Adipose tissue (tissue), 3 donors: ENCODE measurements at regions not wholly inside any gene's neighbourhood (a gene's known extent, or its start where the extent isn't known, plus 50 kb on each side); places are given as distances from the start of the nearest gene placed in this dataset.

Source experiments
- H3K27ac ChIP-seq: one replicate; pipeline ENCODE4 v1.5.1; 2013; ENCODE audit warnings: low read depth, low read length
- WGBS, 3 donors: extraction: QIAGEN DNeasy Blood & Tissue Kit; methylation state at CpG; one replicate each; pipeline ENCODE4 v1.1.7; 2013; 5-methylcytosine and 5-hydroxymethylcytosine counted together
- donor health status: healthy with polysubstance abuse.
- donor health status: Bipolar disorder and iron deficiency.
- donor health status: healthy.

DNA sequence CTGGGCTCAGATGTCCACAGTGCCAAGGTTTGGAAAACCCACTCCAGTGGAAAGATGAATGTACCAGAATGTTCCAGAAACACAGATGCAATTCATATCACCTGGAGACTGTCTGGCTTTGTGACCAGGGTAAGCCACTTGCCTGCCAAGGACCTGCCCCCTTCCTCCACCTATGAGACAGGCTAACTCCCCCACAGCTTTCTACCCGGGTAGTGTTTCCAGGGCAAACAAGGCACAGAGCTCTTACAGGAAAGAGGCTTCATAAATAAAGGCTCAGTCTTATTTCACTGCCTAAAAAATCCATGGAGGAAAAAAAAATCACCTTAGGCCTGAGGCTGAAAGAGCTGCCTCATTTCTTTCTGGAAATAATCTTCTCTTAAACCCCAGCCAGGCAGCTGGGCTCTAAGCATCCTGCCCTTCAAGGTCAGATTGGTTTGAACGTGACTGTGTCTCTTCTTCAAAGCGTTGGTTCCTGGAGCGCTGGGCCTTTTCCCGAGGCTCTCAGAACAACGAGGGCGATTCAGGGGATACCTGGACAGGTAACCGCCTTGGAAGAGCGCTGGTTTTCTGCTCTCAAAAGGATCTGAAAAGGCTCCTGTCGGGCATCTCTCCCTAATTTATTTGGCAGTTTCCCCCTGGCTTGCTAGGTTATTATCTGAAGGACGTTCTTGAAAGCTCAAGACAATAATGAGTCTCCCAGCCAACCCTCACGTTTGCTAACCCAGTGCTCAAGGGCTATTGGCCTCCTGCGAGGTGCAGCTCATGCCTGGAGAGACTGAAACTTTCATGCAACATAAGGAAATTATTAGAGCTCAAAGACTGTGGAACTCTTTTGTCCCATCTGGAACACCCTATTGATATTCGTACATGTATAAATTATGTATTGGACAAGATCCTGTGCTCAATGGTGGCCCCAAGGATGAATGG lies 199.2 kb upstream of the PMEPA1 start:
- WGBS, 3 donors, result 57 to 77% (median 72%) methylated on average over 14 of the region's 14 CpGs

DNA sequence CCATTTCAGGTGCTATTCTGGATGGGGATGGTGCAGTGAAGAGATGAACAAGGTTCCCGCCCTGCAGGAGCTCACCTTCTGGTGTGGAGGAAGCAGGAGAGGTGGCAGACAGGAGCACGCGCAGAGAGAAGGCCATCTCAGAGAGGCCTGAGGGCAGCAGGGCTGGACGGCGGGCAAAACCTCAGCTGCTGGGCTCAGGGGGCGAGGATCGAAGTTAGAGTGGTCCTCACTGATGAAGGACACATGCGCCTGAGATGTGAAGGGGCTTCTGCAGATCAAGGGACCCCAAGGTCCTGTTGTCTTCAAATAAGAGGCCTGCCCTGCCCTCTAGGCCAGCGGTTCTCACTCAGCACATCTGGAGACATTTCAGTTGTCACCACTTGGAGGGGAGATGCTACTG lies 198.4 kb upstream of the PMEPA1 start:
- H3K27ac ChIP-seq, result no peak overlapping the region
- 87 to 98% (median 87%) methylated on average over 9 of the region's 9 CpGs for WGBS, 3 donors

More for the DNA sequence above, 199.2 kb upstream of the PMEPA1 start:
- H3K27ac ChIP-seq, result no peak overlapping the region

DNA sequence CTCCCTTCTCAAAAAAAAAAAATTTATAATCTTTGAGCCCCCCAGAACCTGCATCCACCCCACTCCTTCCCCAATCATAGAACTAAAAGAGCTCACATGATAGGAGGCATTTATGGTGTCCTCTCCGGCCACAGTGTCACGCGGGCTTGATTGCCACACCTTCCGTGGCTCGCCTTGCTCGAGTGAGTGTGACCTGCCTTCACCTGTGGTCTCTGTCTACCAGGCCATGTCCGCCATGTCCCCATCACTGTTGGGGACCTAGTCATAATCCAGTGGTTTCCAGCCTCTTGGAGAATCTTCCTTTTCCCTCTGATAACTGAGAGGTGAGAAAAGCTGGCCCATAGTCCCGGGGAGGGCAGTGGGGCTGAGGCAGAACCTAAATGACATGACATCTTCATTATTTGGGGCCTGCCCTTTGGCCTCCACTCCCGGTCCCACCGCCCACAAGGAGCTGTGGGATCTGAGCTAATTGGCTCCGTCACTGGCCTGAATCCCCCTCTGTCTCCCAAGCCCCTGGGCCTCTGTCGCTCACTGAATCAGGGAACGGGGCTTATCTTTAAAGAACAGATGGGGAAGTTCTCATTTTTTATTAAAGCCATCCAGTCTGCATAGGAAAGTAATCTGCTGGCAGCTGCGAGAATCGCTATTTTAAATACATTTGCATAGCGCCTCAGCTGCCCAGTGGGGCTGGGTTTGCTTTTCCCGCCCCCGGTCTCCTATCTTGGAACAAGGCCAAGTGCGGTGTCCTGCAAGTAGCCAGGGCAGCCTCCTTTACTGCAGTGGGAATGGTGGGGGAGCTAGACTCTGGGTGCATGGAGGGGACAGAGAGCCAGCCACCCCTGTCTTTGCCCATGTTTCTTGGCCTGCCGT lies 197.6 kb upstream of the PMEPA1 start:
- 49 to 69% (median 50%) methylated on average over 20 of the region's 20 CpGs for WGBS, 3 donors

DNA sequence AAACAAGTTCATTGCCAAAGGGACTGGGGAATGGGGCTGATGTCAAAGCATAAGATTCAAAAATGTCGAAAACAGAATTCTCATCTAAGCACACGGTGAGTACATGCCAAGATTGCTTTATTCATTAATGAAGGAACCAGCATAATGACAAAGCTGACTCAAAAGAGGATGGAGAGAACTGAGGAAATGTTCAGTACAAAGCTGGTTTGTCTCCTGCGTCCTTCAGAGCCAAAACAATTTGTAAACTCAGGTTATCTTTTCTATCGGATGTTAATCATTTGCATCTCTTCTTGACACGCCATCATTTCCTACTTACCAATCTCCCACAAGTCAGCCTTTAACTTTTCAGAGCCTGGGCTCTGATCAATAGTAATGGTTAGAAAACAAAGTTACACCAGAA lies 195.6 kb upstream of the PMEPA1 start:
- WGBS, 3 donors, result 36 to 90% (median 86%) methylated on average over 5 of the region's 5 CpGs
- H3K27ac ChIP-seq, result no peak overlapping the region

More for the DNA sequence above, 197.6 kb upstream of the PMEPA1 start:
- no peak overlapping the region for H3K27ac ChIP-seq

- 60 to 76% (median 66%) methylated on average over 10 of the region's 10 CpGs for WGBS, 3 donors
Measured at GRCh38 chr20:57904314-57905105, 194.7 kb upstream of the PMEPA1 start.

DNA sequence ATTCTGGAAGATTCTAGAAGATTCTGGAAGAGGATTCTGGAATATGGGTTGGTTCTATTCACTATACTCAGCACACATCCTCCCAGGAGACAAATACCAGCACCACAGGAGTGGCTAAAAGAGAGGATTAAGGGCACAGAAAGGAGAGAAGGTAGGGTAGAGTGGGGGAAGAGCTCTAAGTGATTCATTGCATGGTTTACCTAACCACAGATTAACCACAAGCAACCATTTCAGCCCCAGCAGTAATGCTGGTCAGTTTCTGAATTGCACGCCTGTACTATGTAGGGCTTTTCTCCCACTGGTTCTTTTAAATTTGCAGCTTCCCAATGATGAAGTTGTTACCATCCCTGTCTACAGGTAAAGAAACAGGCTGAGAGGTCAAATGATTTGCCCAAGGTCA lies 192.7 kb upstream of the PMEPA1 start:
- WGBS, 3 donors, result 65 to 82% (median 76%) methylated on average over 1 of the region's 1 CpG
- H3K27ac ChIP-seq, result no peak overlapping the region

More at GRCh38 chr20:57904314-57905105, 194.7 kb upstream of the PMEPA1 start:
- no peak overlapping the region for H3K27ac ChIP-seq

DNA sequence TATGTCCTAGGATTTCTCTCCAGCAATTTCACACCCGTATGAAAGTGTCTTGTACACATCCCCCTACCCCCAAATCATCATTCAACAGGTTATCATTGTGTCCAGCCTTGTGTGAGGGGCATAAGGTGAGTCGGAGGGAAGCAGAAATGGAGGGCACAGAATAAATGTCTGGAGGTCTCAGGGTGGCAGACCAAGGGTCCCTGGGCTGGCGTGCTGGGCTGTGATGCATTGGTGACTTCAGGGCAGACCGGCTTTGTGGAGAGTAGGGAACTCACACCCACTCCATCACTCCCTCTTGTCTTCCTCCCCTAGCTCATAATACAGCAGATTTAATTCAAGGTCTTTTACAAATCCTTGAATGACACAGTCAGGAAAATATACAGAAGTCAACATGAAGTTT lies 191.7 kb upstream of the PMEPA1 start:
- 60 to 95% (median 93%) methylated on average over 4 of the region's 4 CpGs for WGBS, 3 donors
- H3K27ac ChIP-seq, result no peak overlapping the region

- H3K27ac ChIP-seq, result no peak overlapping the region
- WGBS, 3 donors, result 59 to 70% (median 63%) methylated on average over 9 of the region's 9 CpGs
Measured at GRCh38 chr20:57900226-57900905, 190.6 kb upstream of the PMEPA1 start.

- WGBS, 3 donors, result 60 to 83% (median 78%) methylated on average over 7 of the region's 7 CpGs
- no peak overlapping the region for H3K27ac ChIP-seq
Measured at GRCh38 chr20:57899554-57899953, 189.7 kb upstream of the PMEPA1 start.

DNA sequence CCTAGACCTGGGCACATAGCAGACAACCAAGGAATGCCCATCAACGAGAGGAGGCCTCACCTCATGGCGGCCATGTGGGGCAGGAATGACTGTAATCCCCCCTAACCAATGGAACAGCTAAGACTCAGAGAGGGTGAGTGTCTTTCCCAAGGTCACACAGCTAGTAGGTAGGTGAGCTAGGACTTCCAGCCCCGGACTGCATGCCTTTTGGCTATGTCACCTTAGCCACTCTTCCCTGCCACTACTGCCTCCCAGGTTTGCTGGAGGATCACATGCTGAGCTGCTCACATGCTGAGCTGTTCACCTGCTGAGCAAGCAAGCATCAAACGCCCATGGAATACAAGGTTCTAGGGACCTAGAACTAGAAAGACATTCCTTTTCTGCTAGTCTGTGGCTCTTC lies 188.5 kb upstream of the PMEPA1 start:
- 76 to 96% (median 88%) methylated on average over 4 of the region's 4 CpGs for WGBS, 3 donors
- no peak overlapping the region for H3K27ac ChIP-seq

DNA sequence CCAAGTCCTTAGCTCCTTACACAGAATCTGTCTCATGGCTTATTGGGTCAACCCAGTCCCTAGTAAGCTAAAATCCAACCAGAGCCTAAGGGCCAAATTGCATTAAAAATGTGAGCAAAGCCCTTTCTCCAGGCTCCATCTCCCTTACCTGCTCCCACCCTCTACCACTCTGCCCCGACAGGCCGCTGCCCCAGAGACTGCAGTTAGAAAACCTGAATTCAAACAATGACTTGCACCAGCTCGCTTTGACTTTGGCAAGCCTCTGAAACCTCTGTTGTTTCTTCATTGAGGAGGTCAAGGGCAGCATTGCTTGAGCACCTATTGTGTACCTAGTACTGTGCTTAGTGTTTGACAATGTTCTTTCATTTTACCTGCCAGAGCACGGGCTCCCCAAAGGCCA lies 188.1 kb upstream of the PMEPA1 start:
- no peak overlapping the region for H3K27ac ChIP-seq
- WGBS, 3 donors, result 84 to 97% (median 87%) methylated on average over 4 of the region's 4 CpGs

DNA sequence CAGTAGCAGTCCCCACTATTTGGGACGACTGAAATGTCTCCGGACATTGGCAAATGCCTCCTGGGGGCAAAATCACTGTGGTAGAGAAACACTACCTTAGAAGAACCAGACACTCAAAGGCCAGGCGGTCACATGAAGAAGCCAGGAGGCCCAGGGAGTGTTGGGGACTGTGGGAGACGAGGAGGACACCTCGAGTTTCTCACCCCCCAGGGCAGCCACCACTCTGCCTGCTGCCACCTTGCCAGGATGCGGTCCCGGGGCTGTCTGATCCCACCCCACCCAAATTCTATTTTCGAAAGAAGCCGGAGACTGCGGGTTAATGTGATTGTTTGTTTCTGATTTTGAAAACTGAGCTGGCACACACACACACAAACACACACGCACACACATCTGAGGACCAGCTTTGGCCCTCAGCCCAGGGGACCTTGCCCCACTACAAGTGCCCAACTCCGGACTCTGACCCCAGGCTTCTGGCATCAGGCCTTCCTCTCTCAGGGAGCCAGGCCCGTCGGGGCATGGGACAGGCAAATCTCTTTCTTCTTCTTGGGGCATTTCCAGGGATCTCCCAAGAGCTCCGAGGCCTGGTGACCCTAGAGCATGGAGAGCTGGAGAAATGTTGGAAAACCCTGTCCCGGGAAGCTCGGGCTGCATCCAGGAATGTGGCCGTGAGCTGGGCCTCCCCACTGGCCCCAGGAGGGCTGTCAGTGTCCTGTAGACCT lies 187.5 kb upstream of the PMEPA1 start:
- 56 to 80% (median 71%) methylated on average over 18 of the region's 18 CpGs for WGBS, 3 donors
- H3K27ac ChIP-seq, result no peak overlapping the region

- 67 to 79% (median 78%) methylated on average over 6 of the region's 6 CpGs for WGBS, 3 donors
Measured at GRCh38 chr20:57896563-57896962, 186.7 kb upstream of the PMEPA1 start.

DNA sequence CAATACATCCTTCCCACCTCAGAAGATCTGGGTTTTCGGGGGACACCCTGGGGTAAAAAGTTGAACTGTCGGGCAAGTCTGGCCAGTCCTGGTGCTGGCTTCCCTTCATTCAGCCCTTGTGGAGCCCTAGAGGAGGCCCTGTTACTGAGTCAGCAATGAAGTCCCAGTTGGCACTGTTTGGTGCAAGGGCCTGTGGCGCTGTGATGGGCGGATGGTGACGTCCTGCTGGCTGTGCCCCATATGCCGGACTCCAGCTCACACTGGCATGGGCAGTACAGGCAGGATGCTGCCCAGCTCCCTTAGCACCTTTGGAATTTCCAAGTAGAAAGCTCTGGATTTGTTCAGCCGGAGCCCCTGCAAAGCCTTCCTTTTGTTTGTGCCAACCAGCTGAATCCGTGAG lies 186.2 kb upstream of the PMEPA1 start:
- no peak overlapping the region for H3K27ac ChIP-seq
- 85 to 95% (median 87%) methylated on average over 8 of the region's 8 CpGs for WGBS, 3 donors

More at GRCh38 chr20:57896563-57896962, 186.7 kb upstream of the PMEPA1 start:
- no peak overlapping the region for H3K27ac ChIP-seq

DNA sequence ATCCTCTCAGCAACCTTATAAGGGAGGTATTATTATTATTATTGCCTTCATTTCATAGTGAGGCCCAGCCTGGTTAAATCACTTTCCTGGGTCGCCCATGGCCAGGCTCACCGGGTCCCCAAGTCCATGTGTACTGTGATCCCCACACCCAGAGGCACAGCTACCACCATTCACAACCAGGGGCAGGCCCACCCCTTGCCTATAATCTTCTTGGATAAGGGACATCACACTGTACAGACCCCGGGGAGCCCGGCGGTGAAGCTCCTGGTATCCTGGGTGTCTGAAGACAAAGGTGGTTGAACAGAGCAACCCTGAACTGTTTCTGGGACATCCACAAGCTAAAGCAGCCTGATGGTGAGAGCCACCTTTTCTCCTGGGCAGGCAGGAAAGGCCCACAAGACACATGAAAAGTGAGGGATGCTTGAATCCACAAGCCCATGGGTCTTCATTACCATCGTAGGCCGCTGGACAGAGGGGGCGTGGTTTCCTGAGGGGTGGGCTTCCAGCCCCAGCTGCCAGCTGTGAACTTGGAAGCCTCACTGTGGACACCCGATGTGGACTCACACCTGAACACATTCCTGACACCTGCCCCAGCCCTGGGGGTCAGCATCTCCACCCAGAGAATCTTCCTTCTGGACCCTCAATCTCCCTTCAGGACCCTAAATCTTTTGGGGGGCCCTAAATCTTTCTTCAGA lies 185.5 kb upstream of the PMEPA1 start:
- WGBS, 3 donors, result 80 to 94% (median 90%) methylated on average over 9 of the region's 9 CpGs
- no peak overlapping the region for H3K27ac ChIP-seq

DNA sequence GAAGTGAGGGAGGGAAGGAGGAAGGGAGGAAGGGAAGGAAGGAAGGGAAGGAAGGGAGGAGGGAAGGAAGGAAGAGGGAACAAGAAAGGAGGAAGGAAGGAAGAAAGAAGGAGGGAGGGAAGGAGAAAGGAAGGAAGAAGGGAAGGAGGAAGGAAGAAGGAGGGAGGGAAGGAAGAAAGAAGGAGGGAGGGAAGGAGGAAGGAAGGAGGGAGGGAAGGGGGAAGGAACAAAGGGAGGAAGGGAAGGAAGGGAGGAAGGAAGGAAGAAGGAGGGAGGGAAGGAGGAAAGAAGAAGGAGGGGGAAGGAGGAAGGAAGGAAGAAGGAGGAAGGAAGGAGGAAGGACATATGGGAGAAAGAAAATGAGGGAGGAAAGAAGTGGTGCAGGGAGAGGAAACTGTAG lies 184.7 kb upstream of the PMEPA1 start:
- H3K27ac ChIP-seq, result no peak overlapping the region

GRCh38 chr20:57894096-57894495 lies 184.3 kb upstream of the PMEPA1 start:
- WGBS, 3 donors, result 83 to 92% (median 91%) methylated on average over 10 of the region's 10 CpGs
- H3K27ac ChIP-seq, result no peak overlapping the region
